GM21737 (cell line): ENCODE measurements at regions not wholly inside any gene's neighbourhood (a gene's known extent, or its start where the extent isn't known, plus 50 kb on each side); places are given as distances from the start of the nearest gene placed in this dataset.
"Not testable (repeated sequence)": the region's sequence is repeated elsewhere in the genome, so short reads cannot be mapped to it uniquely, and the experiment has no call there.

ENCODE experiments used
- ATAC-seq: cut with Tn5 transposase; IDR thresholded peaks from one replicate; pipeline ENCODE4 v1.9.1; 2021; ENCODE audit warnings: mild to moderate bottlenecking, moderate library complexity; ENCODE audit not compliant: unreplicated experiment

GRCh38 chr11:35046681-35047080, 92.3 kb upstream of the CD44 start:
- no peak for ATAC-seq

GRCh38 chr11:35047179-35047578, 91.8 kb upstream of the CD44 start:
- no peak for ATAC-seq

- no peak for ATAC-seq
These were observed 91.2 kb upstream of the CD44 start for GRCh38 chr11:35047769-35048168.

- ATAC-seq: not testable (repeated sequence)
These were observed 90.6 kb upstream of the CD44 start for GRCh38 chr11:35048346-35048745.

- no peak for ATAC-seq
These were observed 89.0 kb upstream of the CD44 start for GRCh38 chr11:35049859-35050531.

- no peak for ATAC-seq
These were observed 88.4 kb upstream of the CD44 start for GRCh38 chr11:35050541-35050995.

- ATAC-seq: no peak
These were observed 82.4 kb upstream of the CD44 start for GRCh38 chr11:35056391-35057093.

- ATAC-seq: no peak
These were observed 80.9 kb upstream of the CD44 start for GRCh38 chr11:35057926-35058668.

DNA sequence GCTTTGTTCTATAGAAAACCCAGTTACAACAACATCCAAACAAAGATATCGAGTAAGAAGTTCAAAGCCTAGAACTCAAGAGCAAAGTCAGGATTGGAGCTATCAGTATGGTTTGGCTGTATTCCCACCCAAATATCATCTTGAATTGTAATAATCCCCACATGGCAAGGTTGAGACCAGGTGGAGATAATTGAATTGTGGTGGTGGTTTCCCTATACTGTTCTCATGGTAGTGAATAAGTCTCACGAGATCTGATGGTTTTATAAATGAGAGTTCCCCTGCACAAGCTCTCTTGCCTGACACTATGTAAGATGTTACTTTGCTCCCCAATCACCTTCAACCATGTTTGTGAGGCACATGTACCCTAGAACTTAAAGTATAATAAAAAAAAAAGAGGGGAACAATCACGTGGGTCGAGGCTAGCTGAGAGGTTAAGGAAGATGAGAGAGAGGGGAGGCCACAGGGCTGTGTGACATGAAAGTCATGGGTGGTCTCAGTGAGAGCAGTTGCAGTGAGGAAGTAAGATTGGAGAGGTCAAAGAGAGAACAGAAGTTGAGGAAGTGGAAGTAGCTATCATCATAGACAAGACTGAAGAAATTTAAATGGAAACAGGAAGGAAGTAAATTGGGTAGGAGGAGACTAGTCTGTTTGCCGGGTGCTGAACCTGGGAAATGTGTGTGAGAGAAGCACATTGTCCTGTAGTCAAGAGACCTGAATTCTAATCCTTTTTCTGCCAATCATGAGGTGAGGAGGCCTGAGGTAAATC, 80.1 kb upstream of the CD44 start:
- ATAC-seq: no peak

DNA sequence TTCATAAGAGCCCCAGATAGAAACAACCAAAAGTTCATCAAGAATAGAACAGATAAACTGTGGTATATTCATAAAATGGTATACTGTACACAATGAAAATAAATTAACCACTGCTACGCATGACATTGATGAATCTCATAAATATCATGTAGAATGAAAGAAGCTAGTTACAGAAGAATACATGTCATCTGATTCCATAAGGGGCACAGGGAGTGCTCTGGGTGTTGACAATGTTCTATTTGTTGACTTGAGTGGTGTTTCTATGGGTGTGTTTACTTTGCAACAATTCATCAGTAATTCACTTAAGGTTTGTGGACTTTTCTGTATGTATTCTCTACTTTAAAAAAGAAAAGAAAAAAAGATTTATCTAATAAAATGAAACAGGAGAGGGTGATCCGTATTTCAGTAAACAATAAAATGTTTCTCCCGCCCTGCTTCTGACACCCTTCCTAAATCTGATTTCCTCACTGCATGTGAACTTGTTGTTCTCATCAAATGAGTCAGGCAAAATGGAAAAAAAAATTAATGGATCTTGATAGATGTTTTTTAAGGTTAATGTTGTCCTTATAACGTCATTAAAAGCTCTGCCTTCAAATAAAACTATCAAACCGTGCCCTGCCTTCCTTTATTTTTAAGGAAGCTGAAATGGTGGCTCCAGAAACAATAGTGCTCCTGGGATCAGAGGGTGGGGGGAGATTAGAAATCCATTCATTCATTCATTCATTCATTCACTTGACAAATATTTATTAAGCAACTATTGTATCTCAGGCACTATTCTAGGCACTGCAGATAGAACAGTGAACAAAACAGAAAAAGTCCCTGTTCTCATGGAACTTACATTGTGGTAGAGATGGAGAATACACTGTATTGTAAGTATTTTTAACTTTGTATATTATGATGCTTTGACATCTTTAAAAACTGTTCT, 77.2 kb upstream of the CD44 start:
- no peak for ATAC-seq

GRCh38 chr11:35063488-35063931, 75.5 kb upstream of the CD44 start:
- ATAC-seq: no peak

- ATAC-seq: no peak
These were observed 74.7 kb upstream of the CD44 start for GRCh38 chr11:35064114-35064800.

GRCh38 chr11:35065566-35065965, 73.4 kb upstream of the CD44 start:
- ATAC-seq: no peak

DNA sequence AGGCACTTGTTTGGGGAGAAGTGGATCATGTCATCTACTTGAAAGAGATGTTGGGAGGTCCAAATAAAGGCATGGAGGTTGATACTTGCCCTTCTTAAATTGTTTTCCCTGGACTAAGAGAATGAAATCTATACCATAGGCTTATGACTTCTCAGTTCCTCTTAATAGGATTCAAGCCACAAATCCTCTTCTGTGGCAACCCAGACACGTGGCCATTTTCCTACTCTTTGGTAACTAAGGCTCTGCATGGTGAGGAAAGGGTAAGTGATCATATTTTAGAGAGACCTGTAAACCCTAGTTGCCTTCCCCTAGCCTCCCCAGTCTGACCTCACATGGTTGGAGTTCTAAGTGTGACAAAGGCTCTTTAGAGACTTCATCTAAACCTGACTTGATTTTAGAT, 72.9 kb upstream of the CD44 start:
- no peak for ATAC-seq

- no peak for ATAC-seq
These were observed 72.1 kb upstream of the CD44 start for GRCh38 chr11:35066783-35067423.

DNA sequence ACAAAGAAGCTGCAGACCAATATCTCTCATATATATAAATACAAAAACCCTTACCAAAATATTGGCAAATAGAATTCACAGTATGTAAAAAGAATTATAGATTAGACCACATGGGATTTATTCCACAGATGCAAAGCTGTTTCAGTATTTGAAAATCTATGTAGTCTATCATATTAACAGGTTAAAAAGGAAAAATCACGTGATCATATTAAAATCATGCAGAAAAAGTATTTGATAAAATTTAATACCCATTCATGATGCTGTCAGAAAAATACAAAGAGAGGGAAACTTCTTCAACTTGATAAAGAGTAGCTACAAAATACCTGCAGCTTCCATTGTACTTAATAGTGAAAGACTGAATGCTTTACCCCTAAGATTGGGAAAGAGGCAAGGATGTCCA, 67.2 kb upstream of the CD44 start:
- ATAC-seq: no peak

GRCh38 chr11:35073691-35074419, 65.1 kb upstream of the CD44 start:
- ATAC-seq: no peak
